Urothelium cell line (cell line): ENCODE measurements at regions not wholly inside any gene's neighbourhood (a gene's known extent, or its start where the extent isn't known, plus 50 kb on each side); places are given as distances from the start of the nearest gene placed in this dataset.

Experiments
- DNase-seq: peaks from one replicate; pipeline ENCODE4 v3.0.0; 2011; ENCODE audit warnings: low spot score, mixed read lengths
- FAIRE-seq: peaks from 2 replicates; lab custom pipeline; 2011; peaks lifted over from hg19 to GRCh38; lab: Jason Lieb, UNC

- no peak for FAIRE-seq
- DNase-seq, result no peak
Measured at GRCh38 chr14:32018391-32019092, 58.6 kb upstream of the ARHGAP5 start.

GRCh38 chr14:32019276-32019675 lies 57.8 kb upstream of the ARHGAP5 start:
- FAIRE-seq (no peak), DNase-seq (no peak)

- FAIRE-seq (no peak), DNase-seq (no peak)
Measured at GRCh38 chr14:32020882-32021281, 56.2 kb upstream of the ARHGAP5 start.

GRCh38 chr14:32021341-32021740 lies 55.8 kb upstream of the ARHGAP5 start:
- FAIRE-seq (no peak), DNase-seq (no peak)

- DNase-seq (no peak), FAIRE-seq (no peak)
Measured at GRCh38 chr14:32022525-32022924, 54.6 kb upstream of the ARHGAP5 start.

GRCh38 chr14:32022938-32023466 lies 54.1 kb upstream of the ARHGAP5 start:
- FAIRE-seq (no peak), DNase-seq (no peak)

GRCh38 chr14:32023540-32023939 lies 53.6 kb upstream of the ARHGAP5 start:
- FAIRE-seq, result no peak
- DNase-seq, result no peak

GRCh38 chr14:32027255-32027939 lies 49.7 kb upstream of the ARHGAP5 start:
- FAIRE-seq, result no peak
- DNase-seq, result no peak
